Prostate gland (tissue), 2 donors: ENCODE measurements at regions not wholly inside any gene's neighbourhood (a gene's known extent, or its start where the extent isn't known, plus 50 kb on each side); places are given as distances from the start of the nearest gene placed in this dataset.

ENCODE experiments used
- CTCF ChIP-seq, 4 experiments: fragments of 200-600 bp in 2 of 4; fragments of 450-650 bp in 2 of 4; sonication (generic) in 2 of 4; IDR thresholded peaks; 1 replicate in 3 of 4; 2 replicates in 1 of 4; pipeline ENCODE4 v1.5.1; 2016 to 2019; ENCODE audit warnings: antibody characterized with exemption in 4 of 4, mild to moderate bottlenecking in 2 of 4, moderate library complexity in 2 of 4
- POLR2A ChIP-seq: fragments of 450-650 bp; IDR thresholded peaks from one replicate; pipeline ENCODE4 v1.6.1; 2016; ENCODE audit warnings: antibody characterized with exemption, mild to moderate bottlenecking
- POLR2AphosphoS5 ChIP-seq: sonication (generic); formaldehyde crosslinking; IDR thresholded peaks from one replicate; pipeline ENCODE4 v1.6.1; 2017; ENCODE audit warnings: antibody characterized with exemption

GRCh38 chr3:76866729-76867408 is 173.0 kb upstream of the ROBO2 start:
- no peak for TF ChIP-seq CTCF (IDR thresholded peaks at IDR 0.05)
- no peak for TF ChIP-seq POLR2AphosphoS5
- no peak for TF ChIP-seq POLR2A
